ENCODE measurements at regions not wholly inside any gene's neighbourhood (a gene's known extent, or its start where the extent isn't known, plus 50 kb on each side); places are given as distances from the start of the nearest gene placed in this dataset.

DNA sequence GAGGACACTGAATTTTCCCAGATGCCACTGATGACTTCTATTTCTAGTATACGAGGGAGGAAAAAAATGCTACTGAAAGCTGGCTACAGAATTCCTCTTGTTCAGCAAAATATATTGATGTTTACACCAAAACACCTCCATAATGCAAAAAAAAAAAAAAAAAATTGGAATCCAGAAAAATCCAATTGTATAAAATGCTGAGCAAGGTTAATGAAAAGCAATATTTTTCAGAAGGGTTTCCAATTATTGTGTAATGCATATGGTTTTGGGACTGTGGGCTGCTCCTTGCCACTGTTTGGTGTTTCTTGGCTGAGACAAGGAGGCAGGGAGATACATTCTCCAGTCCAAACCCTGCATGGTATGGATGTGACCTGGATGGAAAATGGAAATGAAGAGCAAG, 83.8 kb downstream of the LSM5 start:
- no peak overlapping the region for H3K4me3 ChIP-seq (ENCODE audit: low read depth, low read length)
- TF ChIP-seq CTCF (conservative IDR thresholded peaks at IDR 0.05; ENCODE audit: low read depth, low read length): no peak
- DNase-seq (ENCODE audit: low read depth): no peak

DNA sequence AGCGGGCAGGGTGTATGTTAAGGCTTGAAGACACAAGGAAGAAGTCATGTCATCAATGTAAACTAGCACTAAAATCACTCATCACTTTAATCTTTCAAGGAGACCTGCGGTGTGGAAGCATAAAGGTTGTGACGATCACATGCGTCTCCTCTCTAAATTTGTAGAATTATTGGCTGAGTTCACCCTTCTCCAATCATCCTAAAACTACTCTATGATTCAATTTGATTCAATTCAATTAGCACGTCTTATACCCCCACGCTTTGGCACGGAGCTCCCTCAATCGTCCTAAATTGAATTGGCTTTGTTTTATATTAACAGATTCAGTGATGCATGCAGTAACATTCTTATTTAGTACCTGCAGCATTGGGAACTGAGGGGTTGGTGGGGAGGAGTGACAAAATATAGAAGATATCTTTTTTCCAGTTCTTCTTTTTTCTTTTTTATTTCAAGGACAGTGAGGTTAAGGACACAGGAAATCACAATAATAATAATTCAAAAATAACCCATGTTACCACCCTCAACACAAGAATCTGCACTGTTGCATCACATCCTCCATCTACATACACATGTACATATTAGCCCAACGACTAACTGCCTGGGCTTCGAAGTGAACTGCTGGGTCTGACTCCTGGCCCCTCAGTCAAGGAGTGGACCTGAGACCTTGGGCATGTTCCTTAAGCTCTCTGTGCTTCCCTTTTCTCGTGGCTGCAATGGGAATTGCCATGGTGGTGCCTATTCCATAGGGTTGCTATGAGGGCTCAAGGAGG, 86.5 kb downstream of the LSM5 start:
- no peak overlapping the region for H3K4me3 ChIP-seq (ENCODE audit: low read depth, low read length)
- TF ChIP-seq CTCF (conservative IDR thresholded peaks at IDR 0.05; ENCODE audit: low read depth, low read length): no peak
- no peak for DNase-seq (ENCODE audit: low read depth)

DNA sequence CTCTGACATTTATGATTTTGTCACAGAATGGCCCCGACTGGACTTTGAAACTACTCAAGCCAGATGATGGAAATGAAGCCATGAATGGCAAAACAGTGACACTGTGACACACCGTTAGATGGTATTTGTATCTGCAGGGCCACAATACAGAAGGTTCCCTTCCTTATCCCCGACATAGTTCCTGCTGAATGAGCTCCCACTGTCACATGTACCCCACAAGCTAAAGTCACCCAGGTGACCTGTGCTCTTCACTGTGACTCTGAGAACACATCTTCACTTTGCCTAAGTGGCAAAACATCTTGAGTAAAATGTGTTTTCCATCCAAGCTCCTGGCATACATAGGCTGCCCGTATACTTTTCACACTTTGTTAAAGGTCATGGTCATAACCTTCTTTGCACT, 89.5 kb downstream of the LSM5 start:
- no peak for TF ChIP-seq CTCF (conservative IDR thresholded peaks at IDR 0.05; ENCODE audit: low read depth, low read length)
- DNase-seq (ENCODE audit: low read depth): no peak

GRCh38 chr7:32399311-32399710, 90.9 kb downstream of the LSM5 start:
- no peak for TF ChIP-seq CTCF (conservative IDR thresholded peaks at IDR 0.05; ENCODE audit: low read depth, low read length)
- H3K4me3 ChIP-seq (ENCODE audit: low read depth, low read length): no peak overlapping the region
- DNase-seq (ENCODE audit: low read depth): no peak

More for the DNA sequence above, 89.5 kb downstream of the LSM5 start:
- H3K4me3 ChIP-seq (ENCODE audit: low read depth, low read length): no peak overlapping the region

DNA sequence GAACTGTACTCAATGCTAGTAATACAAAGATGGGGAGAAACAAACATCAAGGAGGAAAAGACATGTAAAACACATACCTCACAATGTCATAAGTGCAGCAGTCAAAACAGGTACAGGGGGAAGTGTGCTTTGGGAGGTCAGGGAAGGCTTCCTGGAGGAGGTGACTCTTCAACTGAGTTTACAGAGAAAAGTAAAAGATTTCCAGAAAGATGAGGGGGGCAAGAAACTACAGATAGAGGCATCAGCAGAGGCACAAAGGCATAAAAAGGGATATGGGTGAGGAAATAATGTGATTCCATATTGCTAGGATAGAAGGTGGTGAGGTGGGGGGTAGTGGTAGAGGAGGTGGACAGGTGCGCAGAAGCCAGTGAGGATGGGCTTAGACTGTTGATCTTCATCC, 95.0 kb downstream of the LSM5 start:
- no peak for DNase-seq (ENCODE audit: low read depth)
- no peak for TF ChIP-seq CTCF (conservative IDR thresholded peaks at IDR 0.05; ENCODE audit: low read depth, low read length)
- H3K4me3 ChIP-seq (ENCODE audit: low read depth, low read length): no peak overlapping the region

- no peak for TF ChIP-seq CTCF (conservative IDR thresholded peaks at IDR 0.05; ENCODE audit: low read depth, low read length)
- H3K4me3 ChIP-seq (ENCODE audit: low read depth, low read length): no peak overlapping the region
- DNase-seq (ENCODE audit: low read depth): no peak
Measured at GRCh38 chr7:32393861-32394260, 96.3 kb downstream of the LSM5 start.

GRCh38 chr7:32390210-32390609, 100.0 kb downstream of the LSM5 start:
- no peak for DNase-seq (ENCODE audit: low read depth)
- H3K4me3 ChIP-seq (ENCODE audit: low read depth, low read length): no peak overlapping the region
- no peak for TF ChIP-seq CTCF (conservative IDR thresholded peaks at IDR 0.05; ENCODE audit: low read depth, low read length)
